ENCODE measurements at regions not wholly inside any gene's neighbourhood (a gene's known extent, or its start where the extent isn't known, plus 50 kb on each side); places are given as distances from the start of the nearest gene placed in this dataset.

DNA sequence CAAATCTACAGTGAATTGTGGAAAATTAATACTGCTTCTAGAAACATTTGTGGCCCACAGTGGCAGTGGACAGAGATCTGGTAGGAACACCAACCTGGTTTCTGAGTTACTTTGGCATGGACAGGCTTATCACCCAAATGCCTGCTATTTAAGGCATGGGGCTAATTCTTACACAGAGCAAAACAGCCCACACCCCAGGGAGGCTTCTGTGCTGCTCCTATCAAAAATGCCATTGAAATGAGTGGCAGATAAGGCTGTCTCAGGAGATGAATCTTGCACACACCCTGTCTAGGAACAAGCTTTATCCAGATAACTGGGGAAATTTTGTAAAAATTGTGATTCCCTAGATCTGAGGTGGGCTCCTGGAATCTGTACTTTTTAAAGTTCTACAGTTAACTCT, 307.1 kb downstream of the TLE1 start:
- DNase-seq (ENCODE audit: extremely low spot score) = no peak
- POLR2A ChIA-PET = no interaction called here
- TF ChIP-seq, protein P1, sequence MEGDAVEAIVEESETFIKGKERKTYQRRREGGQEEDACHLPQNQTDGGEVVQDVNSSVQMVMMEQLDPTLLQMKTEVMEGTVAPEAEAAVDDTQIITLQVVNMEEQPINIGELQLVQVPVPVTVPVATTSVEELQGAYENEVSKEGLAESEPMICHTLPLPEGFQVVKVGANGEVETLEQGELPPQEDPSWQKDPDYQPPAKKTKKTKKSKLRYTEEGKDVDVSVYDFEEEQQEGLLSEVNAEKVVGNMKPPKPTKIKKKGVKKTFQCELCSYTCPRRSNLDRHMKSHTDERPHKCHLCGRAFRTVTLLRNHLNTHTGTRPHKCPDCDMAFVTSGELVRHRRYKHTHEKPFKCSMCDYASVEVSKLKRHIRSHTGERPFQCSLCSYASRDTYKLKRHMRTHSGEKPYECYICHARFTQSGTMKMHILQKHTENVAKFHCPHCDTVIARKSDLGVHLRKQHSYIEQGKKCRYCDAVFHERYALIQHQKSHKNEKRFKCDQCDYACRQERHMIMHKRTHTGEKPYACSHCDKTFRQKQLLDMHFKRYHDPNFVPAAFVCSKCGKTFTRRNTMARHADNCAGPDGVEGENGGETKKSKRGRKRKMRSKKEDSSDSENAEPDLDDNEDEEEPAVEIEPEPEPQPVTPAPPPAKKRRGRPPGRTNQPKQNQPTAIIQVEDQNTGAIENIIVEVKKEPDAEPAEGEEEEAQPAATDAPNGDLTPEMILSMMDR (IDR thresholded peaks at IDR 0.05; ENCODE audit: control extremely low read depth, extremely low read depth, low read depth, missing control alignments) = no peak
- CTCF ChIA-PET = no interaction called here

DNA sequence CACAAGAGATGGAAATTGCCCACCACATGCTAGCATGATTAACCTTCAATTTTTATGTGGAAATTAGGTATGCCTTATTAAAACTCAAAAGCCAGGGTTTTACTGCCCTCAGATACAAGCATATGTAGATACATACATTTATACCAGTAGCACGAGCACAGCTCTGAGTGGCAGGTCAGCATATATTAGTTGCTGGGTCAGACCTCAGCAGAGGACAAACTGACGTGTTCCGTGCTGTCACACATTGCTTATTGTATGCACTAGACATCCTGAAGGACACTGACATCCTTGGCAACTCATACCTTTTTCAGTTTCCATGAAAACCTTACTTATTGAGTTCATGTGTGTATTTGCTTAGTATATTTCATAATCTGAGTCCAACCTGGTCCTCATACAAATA, 307.7 kb downstream of the TLE1 start:
- ChIA-PET POLR2A (no interaction called here), CTCF (no interaction called here)
- TF ChIP-seq, protein P1 (IDR thresholded peaks at IDR 0.05; ENCODE audit: control extremely low read depth, extremely low read depth, low read depth, missing control alignments) = no peak

DNA sequence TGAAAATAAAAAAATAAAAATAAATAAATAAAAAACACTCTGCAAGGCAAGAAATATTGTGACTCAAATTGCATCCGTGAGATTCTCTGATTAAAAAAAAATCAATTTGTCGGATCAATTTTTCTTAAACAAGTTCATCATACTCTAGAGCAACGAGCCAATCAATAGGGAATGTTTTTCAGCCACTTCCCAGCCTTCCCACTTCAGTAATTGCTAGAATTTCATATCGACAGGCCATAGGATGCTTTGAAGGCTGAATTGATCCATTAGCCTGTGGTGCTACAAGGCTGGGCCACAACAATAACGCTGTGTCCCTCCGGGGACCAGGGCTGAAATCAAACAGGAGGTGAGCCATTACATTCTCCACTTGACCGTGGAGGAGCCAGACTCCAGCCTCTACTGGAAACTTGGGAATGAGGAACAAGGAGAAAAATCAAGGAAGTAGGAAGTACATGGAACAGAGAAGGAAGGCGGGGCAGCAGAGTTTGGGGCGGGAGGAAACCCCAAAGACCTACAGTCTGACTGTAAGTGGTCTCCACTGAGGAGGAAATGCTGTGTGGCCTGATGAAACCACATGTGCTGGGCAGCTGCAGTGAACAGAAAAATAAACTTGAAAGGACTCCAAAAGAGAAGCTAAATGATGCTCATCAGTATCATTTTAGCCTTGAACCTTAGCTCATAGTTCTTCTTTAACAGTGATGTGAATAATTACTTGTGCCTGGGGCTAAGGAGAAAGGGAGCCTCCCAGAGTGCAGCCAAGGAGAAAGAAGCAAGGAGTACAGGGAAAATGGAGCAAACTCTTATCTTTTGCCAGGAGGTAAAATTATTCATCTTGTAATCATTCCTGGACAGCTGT, 308.6 kb downstream of the TLE1 start:
- CTCF ChIA-PET = no interaction called here
- TF ChIP-seq, protein P1 (IDR thresholded peaks at IDR 0.05; ENCODE audit: control extremely low read depth, extremely low read depth, low read depth, missing control alignments) = no peak
- no peak for DNase-seq (ENCODE audit: extremely low spot score)
- POLR2A ChIA-PET = no interaction called here

More for the DNA sequence above, 307.7 kb downstream of the TLE1 start:
- no peak for DNase-seq (ENCODE audit: extremely low spot score)

DNA sequence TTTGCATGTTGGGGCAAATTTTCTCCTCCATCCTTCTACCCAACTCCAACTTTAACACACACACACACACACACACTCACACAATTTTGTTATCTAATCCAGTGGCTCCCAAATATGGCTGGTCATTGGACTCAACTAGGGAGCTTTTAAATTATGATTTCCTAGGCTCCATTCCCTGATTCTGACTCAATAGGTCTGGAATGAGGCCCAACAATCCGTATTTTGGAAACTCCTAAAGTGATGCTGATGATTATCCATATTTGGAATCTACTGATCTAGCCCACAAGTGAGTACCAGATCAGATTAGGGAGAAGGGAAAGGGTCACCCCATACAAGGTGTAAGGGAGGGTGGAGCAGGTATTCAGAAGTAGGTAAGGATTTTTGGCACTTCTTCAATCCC, 309.7 kb downstream of the TLE1 start:
- POLR2A ChIA-PET = no interaction called here
- DNase-seq (ENCODE audit: extremely low spot score) = no peak
- TF ChIP-seq, protein P1 (IDR thresholded peaks at IDR 0.05; ENCODE audit: control extremely low read depth, extremely low read depth, low read depth, missing control alignments) = no peak
- CTCF ChIA-PET = no interaction called here

DNA sequence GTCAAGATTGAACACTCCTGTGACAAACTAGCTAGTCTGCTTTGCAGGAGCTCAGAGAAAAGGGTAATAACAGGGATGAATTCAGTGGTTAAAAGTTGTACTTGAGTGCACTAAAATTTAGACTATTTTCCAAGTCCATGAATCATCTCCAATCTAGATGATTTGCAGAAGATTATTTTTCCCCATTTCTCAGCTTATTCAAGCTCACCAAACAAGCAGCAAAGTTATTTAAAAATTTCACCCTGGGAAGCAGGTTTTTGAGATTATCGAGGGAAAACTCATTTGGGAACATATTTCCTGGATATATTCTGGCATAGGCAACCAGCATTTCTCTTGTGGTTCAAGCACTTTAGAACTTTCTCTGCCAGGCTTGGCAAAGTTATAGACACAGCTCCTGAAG, 311.4 kb downstream of the TLE1 start:
- no peak for DNase-seq (ENCODE audit: extremely low spot score)
- CTCF ChIA-PET = interaction anchor here (1.0 kb wide), 1 partner anchor 15 kb away, joined by 3 read pairs; no protein-coding TSS in a partner anchor
- POLR2A ChIA-PET = no interaction called here
- TF ChIP-seq, protein P1 (IDR thresholded peaks at IDR 0.05; ENCODE audit: control extremely low read depth, extremely low read depth, low read depth, missing control alignments) = no peak

DNA sequence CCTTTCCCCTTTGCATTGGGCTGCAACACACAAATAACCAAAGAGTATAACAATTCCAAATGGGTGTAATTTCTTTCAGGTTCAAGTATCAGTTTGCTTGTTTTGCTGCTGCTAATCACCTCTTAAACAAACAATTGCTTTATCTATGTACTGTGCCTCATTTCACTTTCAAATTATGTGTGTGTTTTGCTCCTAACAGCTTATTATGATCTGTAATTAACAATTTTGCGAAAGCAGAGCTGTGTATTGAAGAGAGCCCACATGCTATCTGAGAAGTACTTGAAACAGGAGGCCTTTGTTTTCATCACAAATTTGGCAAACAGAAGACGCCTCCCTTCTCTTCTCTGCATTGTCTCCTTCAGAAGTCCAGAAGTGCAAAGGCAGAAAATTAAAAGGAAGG, 312.0 kb downstream of the TLE1 start:
- TF ChIP-seq, protein P1 (IDR thresholded peaks at IDR 0.05; ENCODE audit: control extremely low read depth, extremely low read depth, low read depth, missing control alignments) = no peak
- ChIA-PET POLR2A (no interaction called here), CTCF (interaction anchor here (1.0 kb wide), 1 partner anchor 16 kb away, joined by 3 read pairs; no protein-coding TSS in a partner anchor)
- DNase-seq (ENCODE audit: extremely low spot score) = no peak

Data from GM10248 (cell line).